GM18867 (cell line): ENCODE measurements at regions not wholly inside any gene's neighbourhood (a gene's known extent, or its start where the extent isn't known, plus 50 kb on each side); places are given as distances from the start of the nearest gene placed in this dataset.

Experiments
- ATAC-seq: cut with Tn5 transposase; IDR thresholded peaks from one replicate; pipeline ENCODE4 v1.9.1; 2021; ENCODE audit warnings: mild to moderate bottlenecking, moderate library complexity; ENCODE audit not compliant: unreplicated experiment

GRCh38 chr2:139357972-139358371, 577.8 kb upstream of the NXPH2 start:
- ATAC-seq = no peak

DNA sequence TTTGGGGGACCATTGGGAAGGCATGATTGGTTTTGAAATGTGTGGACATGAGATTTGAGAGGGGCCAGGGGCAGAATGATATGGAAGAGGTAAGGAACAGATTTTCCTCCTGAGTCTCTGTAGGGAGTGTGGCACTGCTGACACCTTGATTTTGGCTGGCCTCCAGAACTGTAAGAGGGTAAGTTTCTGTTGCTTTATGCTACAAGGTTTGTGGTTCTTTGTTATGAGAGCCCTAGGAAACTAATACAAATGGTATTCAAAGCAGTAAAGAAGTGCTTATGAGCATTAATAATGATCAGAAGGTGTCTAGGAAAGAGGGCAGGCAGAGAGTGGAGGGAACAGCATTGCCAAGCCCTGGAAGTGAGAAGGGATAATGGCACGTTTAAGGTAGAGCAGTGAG, 574.3 kb upstream of the NXPH2 start:
- ATAC-seq = no peak

DNA sequence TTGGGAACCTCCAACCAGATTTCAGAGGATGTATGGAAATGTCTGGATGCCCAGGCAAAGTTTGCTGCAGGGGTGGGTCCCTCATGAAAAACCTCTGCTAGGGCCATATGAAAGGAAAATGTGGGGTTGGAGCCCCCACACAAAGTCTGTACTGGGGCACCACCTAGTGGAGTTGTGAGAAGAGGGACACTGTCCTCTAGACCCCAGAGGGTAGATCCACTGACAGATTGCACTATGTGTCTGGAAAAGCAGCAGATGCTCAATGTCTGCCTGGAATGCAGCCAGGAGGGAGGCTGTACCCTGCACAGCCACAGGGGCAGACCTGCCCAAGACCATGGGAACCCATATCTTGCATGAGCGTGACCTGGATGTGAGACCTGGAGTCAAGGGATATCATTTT, 573.7 kb upstream of the NXPH2 start:
- no peak for ATAC-seq

DNA sequence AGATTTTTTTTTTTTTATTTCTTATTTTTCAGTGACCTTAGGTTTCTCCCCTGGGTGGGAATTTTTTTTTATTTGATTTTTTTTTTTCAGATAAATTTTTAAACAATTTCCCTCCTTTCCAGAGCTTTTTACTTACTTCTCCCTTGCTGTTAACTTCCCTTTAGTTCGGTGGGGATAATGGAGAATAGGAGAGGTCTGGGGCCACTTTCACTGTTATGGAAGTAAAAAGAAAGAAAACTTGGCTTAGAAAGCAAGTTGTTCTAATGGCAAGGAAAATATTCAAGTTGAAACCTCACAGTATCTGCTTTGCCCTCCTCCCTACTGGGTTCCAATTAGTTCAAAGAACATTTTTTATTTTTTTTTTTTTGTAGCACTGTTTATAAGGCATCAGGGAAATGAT, 537.1 kb upstream of the NXPH2 start:
- no peak for ATAC-seq

- no peak for ATAC-seq
Observed at GRCh38 chr2:139314059-139314458, 533.9 kb upstream of the NXPH2 start.

GRCh38 chr2:139296672-139297209, 516.6 kb upstream of the NXPH2 start:
- ATAC-seq = no peak

- ATAC-seq = no peak
Observed at GRCh38 chr2:139293992-139294548, 513.9 kb upstream of the NXPH2 start.

GRCh38 chr2:139281124-139281523, 500.9 kb upstream of the NXPH2 start:
- ATAC-seq = no peak

DNA sequence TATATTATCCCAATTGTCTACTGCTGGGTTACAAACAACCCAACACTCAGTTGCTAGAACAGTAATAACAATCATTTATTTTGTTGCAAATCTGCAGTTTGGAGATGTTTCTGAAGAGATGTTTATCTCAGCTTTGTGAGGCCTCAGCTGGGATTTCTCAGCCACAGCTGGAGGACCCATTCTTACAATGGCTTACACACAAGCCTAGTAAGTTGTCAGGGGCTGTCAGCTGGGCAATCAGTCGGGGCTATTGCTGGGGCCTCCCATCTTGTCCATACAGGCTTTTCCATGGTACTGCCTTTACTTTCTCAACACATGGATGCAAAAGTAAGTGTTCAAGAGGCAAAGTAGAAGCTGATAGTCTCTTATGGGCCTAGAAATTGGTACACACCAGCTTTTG, 491.7 kb upstream of the NXPH2 start:
- no peak for ATAC-seq

GRCh38 chr2:139271149-139271548, 491.0 kb upstream of the NXPH2 start:
- no peak for ATAC-seq

DNA sequence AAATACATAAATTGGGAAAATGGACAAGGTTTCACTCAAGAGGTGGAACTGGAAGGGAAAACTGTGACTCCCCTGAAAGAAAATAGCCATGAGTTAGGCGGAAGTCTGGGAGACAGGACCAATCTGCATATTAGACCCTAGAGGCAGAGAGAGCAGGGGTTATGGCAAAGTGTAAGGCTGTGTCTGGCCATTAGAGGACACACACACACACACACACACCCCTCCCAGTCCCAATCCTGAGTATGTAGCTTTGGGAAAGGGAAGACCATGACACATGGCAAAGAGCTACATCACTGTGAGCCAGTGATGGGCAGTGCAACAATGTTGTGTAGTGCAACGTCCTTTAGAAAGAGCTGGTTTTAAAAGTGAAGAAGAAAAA, 479.9 kb upstream of the NXPH2 start:
- ATAC-seq = no peak

GRCh38 chr2:139259422-139260051, 479.3 kb upstream of the NXPH2 start:
- ATAC-seq = no peak

- ATAC-seq = no peak
Observed at GRCh38 chr2:139241286-139241685, 461.1 kb upstream of the NXPH2 start.

DNA sequence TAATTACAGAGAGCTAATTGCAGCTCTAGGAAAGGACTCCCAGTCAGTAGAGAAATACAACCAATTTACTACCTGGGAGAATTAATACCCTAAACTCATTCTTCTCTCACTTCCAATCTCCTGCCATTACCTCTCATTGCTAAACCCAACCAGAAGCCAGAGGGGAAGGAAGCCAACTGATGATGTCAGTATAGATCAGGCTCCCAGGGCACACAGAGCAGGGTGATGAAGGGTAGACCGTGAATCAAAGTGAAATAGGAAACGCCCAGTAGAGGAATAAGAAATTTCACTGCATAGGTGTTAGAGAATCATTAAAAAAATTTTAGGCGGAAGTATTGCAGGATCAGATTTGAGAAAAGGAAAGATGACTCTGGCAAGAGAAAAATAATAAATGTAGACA, 456.8 kb upstream of the NXPH2 start:
- no peak for ATAC-seq

DNA sequence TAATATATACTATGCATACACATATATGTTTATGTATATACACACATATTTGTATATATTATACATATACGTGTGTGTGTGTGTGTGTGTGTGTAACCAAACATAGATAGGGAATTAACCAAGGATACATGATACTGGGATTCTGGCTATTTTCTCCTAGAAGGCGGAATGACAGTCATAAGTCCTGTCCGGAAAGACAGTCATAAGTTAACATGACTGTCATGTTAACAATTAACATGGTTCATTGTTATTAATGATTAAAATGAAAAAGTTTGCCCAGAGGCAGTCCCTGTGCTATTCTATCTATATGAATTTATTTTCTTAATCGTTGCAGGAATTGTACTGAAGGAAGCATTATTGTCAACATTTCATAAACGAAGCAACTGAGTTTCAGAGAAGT, 450.7 kb upstream of the NXPH2 start:
- no peak for ATAC-seq

DNA sequence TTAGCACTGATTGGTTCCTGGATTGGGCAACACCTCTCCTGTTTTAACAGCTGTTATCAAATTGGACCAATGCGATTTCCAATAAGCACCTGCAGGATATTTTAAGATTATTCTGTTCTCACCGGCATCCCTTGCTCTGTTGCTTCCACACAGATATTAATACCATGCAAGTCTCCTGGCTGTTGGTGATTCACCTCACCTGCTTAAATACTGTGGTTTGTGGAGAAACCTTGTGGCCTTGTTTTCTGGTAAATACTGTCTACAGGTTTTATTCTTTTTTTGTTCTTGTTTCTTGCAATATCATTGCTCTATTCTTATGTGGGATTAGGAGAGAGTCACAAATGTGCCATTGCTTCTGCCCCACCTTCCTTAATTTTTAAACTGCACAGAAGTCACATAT, 448.1 kb upstream of the NXPH2 start:
- ATAC-seq = no peak

DNA sequence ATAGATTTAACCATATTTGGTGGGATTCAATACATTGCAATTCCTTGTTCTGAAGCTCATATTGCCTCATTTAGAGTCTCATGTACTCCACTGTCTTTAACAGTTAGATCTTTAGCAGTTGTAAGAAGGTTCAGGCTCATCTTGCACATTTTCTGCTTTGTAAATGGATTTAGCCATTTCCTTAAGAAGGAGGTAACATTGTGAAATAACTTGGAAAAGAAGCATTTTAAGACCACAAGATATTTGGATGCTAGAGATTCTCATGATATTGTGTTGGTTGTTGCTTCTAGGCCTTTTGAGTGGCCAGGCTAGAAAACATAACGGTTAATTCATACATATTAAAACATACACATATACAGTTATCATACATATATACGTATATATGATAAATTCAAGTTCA, 445.8 kb upstream of the NXPH2 start:
- ATAC-seq = no peak

DNA sequence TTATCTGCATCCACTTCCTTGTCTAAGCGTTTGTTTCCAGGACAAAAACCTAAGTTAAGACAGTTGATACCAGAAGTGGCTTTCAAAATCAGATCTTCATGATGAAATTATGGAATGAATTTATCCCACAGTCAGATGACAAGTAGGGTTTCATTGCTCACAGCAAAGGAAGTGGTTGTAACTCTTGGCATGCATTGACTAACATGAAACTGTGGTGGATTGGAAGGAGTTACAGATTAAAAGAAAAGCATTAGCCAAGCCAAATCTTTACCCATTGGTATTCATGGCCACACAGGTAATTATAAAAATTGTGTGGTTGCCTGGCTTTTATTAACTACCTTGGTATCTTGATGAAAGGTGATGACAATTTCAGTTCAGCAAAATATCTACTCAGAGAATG, 438.0 kb upstream of the NXPH2 start:
- no peak for ATAC-seq

GRCh38 chr2:139217641-139218040, 437.5 kb upstream of the NXPH2 start:
- no peak for ATAC-seq

GRCh38 chr2:139216435-139216834, 436.2 kb upstream of the NXPH2 start:
- no peak for ATAC-seq

- no peak for ATAC-seq
Observed at GRCh38 chr2:139214801-139215200, 434.6 kb upstream of the NXPH2 start.

DNA sequence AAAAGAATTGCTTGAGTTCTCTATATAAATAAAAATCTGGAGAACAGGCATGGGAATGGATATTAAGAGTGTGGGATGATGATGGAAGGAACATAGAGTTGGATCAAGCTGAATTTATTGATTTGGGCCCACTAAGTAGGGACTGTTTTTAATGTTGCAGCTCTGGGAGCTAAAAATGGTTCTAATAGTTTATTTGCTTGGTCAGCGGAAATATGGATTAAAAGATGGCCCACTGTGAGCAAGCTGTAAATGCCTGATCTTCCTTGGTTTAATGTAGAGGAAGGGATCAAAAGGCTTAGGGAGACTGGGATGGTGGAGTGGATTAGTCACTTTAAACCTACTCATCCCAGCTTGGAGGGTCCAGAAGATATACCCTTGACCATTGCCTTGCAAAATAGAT, 429.4 kb upstream of the NXPH2 start:
- no peak for ATAC-seq

- ATAC-seq = no peak
Observed at GRCh38 chr2:139201516-139201915, 421.3 kb upstream of the NXPH2 start.
